ENCODE measurements at regions not wholly inside any gene's neighbourhood (a gene's known extent, or its start where the extent isn't known, plus 50 kb on each side); places are given as distances from the start of the nearest gene placed in this dataset.
"Not testable (repeated sequence)": the region's sequence is repeated elsewhere in the genome, so short reads cannot be mapped to it uniquely, and the experiment has no call there.

DNA sequence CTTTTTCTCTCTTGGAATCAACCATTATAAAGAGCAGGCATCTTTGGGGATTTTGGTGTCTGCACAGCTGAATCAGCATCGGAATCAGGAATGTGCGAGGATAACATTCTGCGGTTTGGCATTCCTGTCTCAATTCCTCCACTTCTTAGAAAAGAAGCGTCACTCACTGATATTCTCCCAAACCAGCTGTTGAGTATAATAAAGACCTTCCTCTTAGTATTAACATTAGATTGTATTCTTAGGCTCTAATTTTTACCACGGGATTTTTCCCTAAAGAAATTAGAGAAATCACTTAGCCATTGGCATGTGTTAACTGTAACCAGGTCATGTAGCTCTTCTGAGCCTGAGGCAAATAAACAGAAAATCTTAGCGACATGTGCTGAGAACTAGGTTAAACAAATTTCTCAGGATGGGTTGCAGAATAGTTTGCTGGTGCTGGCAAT is 128.7 kb downstream of the TMX1 start:
- peak overlapping the region; percentile 65 for H3K4me2 ChIP-seq (ENCODE audit: extremely low read depth, insufficient read depth, low read length)
- no peaks in the 10 kb centered on the region for H3K36me3 ChIP-seq (ENCODE audit: control insufficient read depth, insufficient read depth, low read length)
- no peak overlapping the region for H2AFZ ChIP-seq (ENCODE audit: low read length)
- no peaks in the 10 kb centered on the region for H4K20me1 ChIP-seq (ENCODE audit: control insufficient read depth, extremely low read depth, insufficient read depth, low read length)
- peak overlapping the region; percentile 30 for H3K27ac ChIP-seq (ENCODE audit: insufficient read depth, low read length)
- DNase-seq (ENCODE audit: low read depth in 2 of 2): peak; percentile 84 to 85
- no peaks in the 10 kb centered on the region for H3K9me3 ChIP-seq (ENCODE audit: control insufficient read depth, insufficient read depth, low read depth, low read length)
- H3K79me2 ChIP-seq (ENCODE audit: control insufficient read depth, insufficient read depth, low read length): no peaks in the 10 kb centered on the region
- H3K9ac ChIP-seq (ENCODE audit: insufficient read depth, low read length): no peak overlapping the region
- H3K4me3 ChIP-seq (replicated peaks in 1 of 4; ENCODE audit: control extremely low read depth in 1 of 4, insufficient read depth in 1 of 4, low read depth in 3 of 4, low read length in 4 of 4): no peak overlapping the region
- no peak for TF ChIP-seq EZH2 (IDR thresholded peaks at IDR 0.05; ENCODE audit: low read length, missing control alignments)
- TF ChIP-seq, protein P1, sequence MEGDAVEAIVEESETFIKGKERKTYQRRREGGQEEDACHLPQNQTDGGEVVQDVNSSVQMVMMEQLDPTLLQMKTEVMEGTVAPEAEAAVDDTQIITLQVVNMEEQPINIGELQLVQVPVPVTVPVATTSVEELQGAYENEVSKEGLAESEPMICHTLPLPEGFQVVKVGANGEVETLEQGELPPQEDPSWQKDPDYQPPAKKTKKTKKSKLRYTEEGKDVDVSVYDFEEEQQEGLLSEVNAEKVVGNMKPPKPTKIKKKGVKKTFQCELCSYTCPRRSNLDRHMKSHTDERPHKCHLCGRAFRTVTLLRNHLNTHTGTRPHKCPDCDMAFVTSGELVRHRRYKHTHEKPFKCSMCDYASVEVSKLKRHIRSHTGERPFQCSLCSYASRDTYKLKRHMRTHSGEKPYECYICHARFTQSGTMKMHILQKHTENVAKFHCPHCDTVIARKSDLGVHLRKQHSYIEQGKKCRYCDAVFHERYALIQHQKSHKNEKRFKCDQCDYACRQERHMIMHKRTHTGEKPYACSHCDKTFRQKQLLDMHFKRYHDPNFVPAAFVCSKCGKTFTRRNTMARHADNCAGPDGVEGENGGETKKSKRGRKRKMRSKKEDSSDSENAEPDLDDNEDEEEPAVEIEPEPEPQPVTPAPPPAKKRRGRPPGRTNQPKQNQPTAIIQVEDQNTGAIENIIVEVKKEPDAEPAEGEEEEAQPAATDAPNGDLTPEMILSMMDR (conservative IDR thresholded peaks at IDR 0.05 in 1 of 2, IDR thresholded peaks at IDR 0.05 in 1 of 2; ENCODE audit: low read depth in 1 of 2, low read length in 2 of 2): no peak
- H3K4me1 ChIP-seq (ENCODE audit: control insufficient read depth, extremely low read depth, insufficient read depth, low read length): peaks cover 12% of the 10 kb centered on the region
- H3K27me3 ChIP-seq (ENCODE audit: control insufficient read depth, insufficient read depth, low read length): no peaks in the 10 kb centered on the region

- Histone ChIP-seq H3K36me3 (ENCODE audit: control insufficient read depth, insufficient read depth, low read length) (no peaks in the 10 kb centered on the region), H3K27ac (ENCODE audit: insufficient read depth, low read length) (no peak overlapping the region), H3K4me1 (ENCODE audit: control insufficient read depth, extremely low read depth, insufficient read depth, low read length) (peaks cover 12% of the 10 kb centered on the region), H3K4me2 (ENCODE audit: extremely low read depth, insufficient read depth, low read length) (no peak overlapping the region), H3K9ac (ENCODE audit: insufficient read depth, low read length) (no peak overlapping the region), H3K79me2 (ENCODE audit: control insufficient read depth, insufficient read depth, low read length) (no peaks in the 10 kb centered on the region), H3K9me3 (ENCODE audit: control insufficient read depth, insufficient read depth, low read depth, low read length) (no peaks in the 10 kb centered on the region), H2AFZ (ENCODE audit: low read length) (no peak overlapping the region), H3K4me3 (replicated peaks in 1 of 4; ENCODE audit: control extremely low read depth in 1 of 4, insufficient read depth in 1 of 4, low read depth in 3 of 4, low read length in 4 of 4) (no peak overlapping the region), H4K20me1 (ENCODE audit: control insufficient read depth, extremely low read depth, insufficient read depth, low read length) (no peaks in the 10 kb centered on the region), H3K27me3 (ENCODE audit: control insufficient read depth, insufficient read depth, low read length) (no peaks in the 10 kb centered on the region)
- TF ChIP-seq, protein P1 (conservative IDR thresholded peaks at IDR 0.05 in 1 of 2, IDR thresholded peaks at IDR 0.05 in 1 of 2; ENCODE audit: low read depth in 1 of 2, low read length in 2 of 2): peak in 1 of 2 donors; percentile 13
- no peak for TF ChIP-seq EZH2 (IDR thresholded peaks at IDR 0.05; ENCODE audit: low read length, missing control alignments)
- DNase-seq (ENCODE audit: low read depth in 2 of 2): no peak
Observed at GRCh38 chr14:51369814-51370213, 129.8 kb downstream of the TMX1 start.

GRCh38 chr14:51370758-51371386 is 130.8 kb downstream of the TMX1 start:
- H3K27ac ChIP-seq (ENCODE audit: insufficient read depth, low read length): no peak overlapping the region

GRCh38 chr14:51377186-51377585 is 137.1 kb downstream of the TMX1 start:
- H3K9me3 ChIP-seq (ENCODE audit: control insufficient read depth, insufficient read depth, low read depth, low read length); H3K4me1 ChIP-seq (ENCODE audit: control insufficient read depth, extremely low read depth, insufficient read depth, low read length); H4K20me1 ChIP-seq (ENCODE audit: control insufficient read depth, extremely low read depth, insufficient read depth, low read length); H3K4me3 ChIP-seq (replicated peaks in 1 of 4; ENCODE audit: control extremely low read depth in 1 of 4, insufficient read depth in 1 of 4, low read depth in 3 of 4, low read length in 4 of 4); DNase-seq (ENCODE audit: low read depth in 2 of 2); H3K79me2 ChIP-seq (ENCODE audit: control insufficient read depth, insufficient read depth, low read length); H3K9ac ChIP-seq (ENCODE audit: insufficient read depth, low read length); H3K27ac ChIP-seq (ENCODE audit: insufficient read depth, low read length); H3K36me3 ChIP-seq (ENCODE audit: control insufficient read depth, insufficient read depth, low read length); H3K27me3 ChIP-seq (ENCODE audit: control insufficient read depth, insufficient read depth, low read length); H3K4me2 ChIP-seq (ENCODE audit: extremely low read depth, insufficient read depth, low read length); H2AFZ ChIP-seq (ENCODE audit: low read length): not testable (repeated sequence)

More at GRCh38 chr14:51370758-51371386, 130.8 kb downstream of the TMX1 start:
- Histone ChIP-seq H3K4me1 (ENCODE audit: control insufficient read depth, extremely low read depth, insufficient read depth, low read length) (peaks cover 12% of the 10 kb centered on the region), H2AFZ (ENCODE audit: low read length) (no peak overlapping the region), H3K79me2 (ENCODE audit: control insufficient read depth, insufficient read depth, low read length) (no peaks in the 10 kb centered on the region), H3K36me3 (ENCODE audit: control insufficient read depth, insufficient read depth, low read length) (no peaks in the 10 kb centered on the region), H3K27me3 (ENCODE audit: control insufficient read depth, insufficient read depth, low read length) (no peaks in the 10 kb centered on the region), H3K9ac (ENCODE audit: insufficient read depth, low read length) (no peak overlapping the region), H3K4me2 (ENCODE audit: extremely low read depth, insufficient read depth, low read length) (no peak overlapping the region), H3K9me3 (ENCODE audit: control insufficient read depth, insufficient read depth, low read depth, low read length) (no peaks in the 10 kb centered on the region), H4K20me1 (ENCODE audit: control insufficient read depth, extremely low read depth, insufficient read depth, low read length) (no peaks in the 10 kb centered on the region), H3K4me3 (replicated peaks in 1 of 4; ENCODE audit: control extremely low read depth in 1 of 4, insufficient read depth in 1 of 4, low read depth in 3 of 4, low read length in 4 of 4) (no peak overlapping the region)
- no peak for TF ChIP-seq EZH2 (IDR thresholded peaks at IDR 0.05; ENCODE audit: low read length, missing control alignments)
- peak in 1 of 2 donors; percentile 14 for DNase-seq (ENCODE audit: low read depth in 2 of 2)

Data from fibroblast of lung (primary cell).